HL-60/S4 (cell line): ENCODE measurements at regions not wholly inside any gene's neighbourhood (a gene's known extent, or its start where the extent isn't known, plus 50 kb on each side); places are given as distances from the start of the nearest gene placed in this dataset.

ENCODE experiments used
- in situ Hi-C: fragments of 300-500 bp; cut with MboI; formaldehyde crosslinking; loops from 2 replicates; pipeline ENCODE4 v1.14.3; 2022; ENCODE audit warnings: low sequenced_read_pairs

DNA sequence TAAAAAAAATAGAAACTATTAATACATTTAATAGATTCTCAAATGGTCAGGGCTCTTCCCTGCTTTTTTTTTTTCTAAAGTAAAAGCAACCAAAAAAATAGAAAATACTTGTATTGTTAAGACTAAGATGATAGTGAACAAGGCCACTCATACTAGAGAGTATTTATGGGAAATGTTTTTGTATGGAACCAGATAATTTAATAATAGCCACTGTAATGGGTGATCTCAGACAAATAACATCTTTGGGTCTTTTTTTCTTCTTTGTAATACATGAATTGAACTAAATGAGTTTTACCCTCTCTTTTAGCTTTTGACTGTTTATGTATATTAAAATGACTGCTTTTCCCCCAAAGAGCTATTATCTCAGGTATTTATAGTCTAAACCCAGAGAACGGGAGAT is 92.1 kb upstream of the ELOVL6 start:
- in situ Hi-C loops = no loop called here

DNA sequence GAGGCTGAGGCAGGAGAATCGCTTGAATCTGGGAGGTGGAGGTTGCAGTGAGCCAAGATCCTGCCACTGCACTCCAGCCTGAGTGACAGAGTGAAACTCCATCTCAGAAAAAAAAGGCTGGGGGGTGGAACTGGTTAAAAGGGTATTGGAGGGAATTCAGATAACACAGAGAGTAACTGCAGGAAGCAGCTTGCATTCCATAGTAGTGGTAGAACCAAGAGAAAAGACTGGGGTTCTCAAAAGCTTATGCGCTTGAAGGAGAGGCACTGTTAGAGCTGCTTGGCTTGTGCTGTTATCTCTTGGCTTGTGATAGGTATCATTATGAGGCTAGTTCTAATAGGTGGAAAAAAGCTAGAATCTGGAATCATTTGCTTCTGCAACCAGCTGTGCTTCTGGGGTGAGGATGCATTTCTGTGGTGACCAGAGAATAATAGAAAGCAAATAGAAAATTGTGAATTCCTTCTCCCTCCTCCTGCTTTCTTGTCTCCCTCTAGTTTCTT is 91.2 kb upstream of the ELOVL6 start:
- in situ Hi-C loops = no loop called here

DNA sequence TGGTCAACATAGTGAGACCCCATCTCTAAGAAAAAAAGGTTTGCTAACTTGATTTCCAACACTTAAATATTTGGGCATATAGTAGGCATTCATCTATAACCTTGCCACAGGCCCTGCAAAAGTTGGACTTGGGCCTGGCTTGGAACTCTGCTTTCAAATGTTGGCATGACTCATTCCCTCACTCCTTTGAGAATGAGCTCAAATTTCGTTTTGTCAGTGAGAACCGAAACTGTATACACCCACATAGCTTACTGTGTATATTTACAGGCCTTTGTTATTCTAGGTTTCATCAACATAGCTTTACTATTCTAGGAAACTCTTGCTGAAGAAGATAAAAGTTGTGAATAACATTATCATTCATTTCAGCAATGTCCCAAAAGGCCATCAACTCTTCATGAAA is 88.7 kb upstream of the ELOVL6 start:
- in situ Hi-C loops = no loop called here

DNA sequence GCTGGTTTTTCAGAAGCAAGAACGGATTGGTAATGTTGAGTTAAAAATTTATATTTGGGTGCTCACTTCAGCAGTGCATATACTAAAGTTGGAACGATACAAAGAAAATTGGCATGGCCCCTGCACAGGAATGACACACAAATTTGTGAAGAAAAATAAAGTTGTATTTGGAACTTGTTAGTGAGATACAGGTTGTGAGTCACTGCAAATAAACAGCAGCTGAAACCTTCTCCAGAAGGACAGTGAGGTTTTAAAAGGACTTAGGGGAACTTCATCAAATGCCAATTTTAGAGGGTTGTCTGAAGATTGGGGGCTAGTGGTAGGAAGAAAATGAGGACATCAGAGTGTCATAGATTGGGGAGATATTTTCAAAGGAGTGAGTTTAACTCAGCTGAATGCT is 79.7 kb upstream of the ELOVL6 start:
- in situ Hi-C loops = no loop called here

DNA sequence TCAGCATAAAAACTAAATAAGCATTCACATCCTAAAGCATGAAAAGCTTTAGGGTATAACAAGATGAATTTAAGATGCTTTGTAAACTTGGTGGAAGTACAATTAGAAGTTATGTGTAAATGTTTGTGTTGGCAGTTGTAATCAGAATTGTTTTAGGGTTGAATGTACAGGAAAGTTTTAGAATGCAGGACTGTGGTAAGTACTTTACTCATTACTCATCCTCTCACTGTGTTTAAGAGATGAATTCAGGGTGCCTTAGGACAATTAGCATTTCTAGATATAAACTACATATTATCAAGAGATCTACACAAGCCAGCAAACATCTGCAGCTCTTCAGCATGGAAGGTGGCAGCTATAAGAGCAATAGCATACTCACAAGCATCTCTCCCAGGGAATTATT is 77.5 kb upstream of the ELOVL6 start:
- in situ Hi-C loops = no loop called here

DNA sequence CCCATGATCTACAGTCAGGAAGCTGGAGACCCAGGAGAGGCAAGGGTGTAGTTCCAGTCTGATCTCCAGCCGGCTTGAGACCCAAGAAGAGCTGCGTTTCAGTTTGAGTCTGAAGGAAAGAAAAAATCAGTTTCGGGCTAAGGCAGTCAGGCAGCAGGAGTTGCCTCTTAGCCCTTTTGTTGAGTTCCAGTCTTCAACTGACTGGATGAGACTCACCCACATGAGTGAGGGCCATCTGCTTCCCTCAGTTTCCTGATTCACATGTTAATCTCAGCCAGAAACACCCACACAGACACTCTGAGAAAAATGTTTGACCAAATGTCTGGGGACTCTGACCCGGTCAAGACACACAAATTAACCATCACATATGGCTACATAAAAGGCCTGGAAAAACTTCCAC is 73.6 kb upstream of the ELOVL6 start:
- in situ Hi-C loops = no loop called here

DNA sequence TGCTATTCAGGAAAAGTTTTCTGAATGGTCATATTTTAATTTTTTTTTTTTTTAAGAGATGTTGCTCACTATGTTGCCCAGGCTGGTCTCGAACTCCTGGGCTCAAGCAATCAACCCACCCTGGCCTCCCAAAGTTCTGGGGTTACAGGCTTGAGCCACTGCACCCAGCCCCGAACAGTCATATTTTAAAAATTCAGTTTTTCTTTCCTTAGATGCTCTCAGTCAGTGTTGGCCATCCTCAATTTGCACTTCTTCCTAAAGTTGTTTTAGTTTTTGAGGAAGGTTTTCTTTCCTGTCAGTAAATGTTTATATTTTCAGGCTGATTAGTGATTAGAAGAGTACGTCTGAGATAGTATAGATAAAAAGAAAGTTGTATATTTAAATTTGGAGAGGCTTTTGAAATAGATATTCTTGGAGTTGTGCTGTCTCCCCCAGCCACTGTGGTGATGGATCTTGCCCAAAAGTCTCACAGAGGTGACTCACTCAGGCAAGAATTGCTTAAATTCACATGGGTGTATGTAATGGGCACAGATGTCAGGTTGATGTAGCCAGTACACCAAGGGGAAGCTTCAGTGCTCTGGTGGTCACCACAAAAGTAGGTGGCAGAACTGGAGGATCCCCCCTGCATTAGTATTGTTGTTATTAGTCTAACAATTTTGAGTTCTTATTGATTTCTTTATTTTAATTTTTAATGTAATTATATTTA is 72.2 kb upstream of the ELOVL6 start:
- in situ Hi-C loops = no loop called here

DNA sequence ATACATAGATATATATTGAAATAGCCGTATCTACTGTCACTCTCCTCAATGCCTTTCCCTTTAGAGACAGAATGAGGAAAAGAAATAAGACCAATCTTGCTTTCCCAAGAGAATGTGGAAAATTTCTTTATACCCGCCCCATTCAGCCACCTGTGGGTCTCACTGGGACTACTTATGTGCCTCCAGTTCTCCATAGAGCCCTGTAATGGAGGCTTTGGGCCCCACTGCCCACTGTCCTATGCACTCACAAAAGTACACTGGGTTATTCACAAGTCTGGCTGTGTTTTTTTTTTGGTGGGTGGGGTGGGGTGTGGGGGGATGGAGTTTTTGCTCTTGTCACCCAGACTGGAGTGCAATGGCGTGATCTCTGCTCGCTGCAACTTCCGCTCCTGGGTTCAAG is 70.4 kb upstream of the ELOVL6 start:
- in situ Hi-C loops = no loop called here

DNA sequence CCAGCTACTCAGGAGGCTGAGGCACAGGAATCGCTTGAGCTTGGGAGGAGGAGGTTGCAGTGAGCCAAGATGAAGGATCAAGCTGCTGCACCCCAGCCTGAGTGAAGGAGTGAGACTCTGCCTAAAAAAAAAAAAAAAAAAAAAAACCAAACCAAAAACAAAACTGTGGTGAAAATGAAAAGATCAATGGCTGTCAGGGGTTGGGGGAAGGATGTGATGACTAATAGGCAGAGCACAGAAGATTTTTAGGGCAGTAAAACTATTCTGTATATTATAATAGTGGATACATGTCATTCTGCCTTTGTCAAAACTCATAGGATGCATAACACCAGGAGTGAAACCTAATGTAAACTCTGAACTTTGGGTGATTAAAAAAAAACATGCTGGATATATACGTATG is 69.9 kb upstream of the ELOVL6 start:
- in situ Hi-C loops = no loop called here

DNA sequence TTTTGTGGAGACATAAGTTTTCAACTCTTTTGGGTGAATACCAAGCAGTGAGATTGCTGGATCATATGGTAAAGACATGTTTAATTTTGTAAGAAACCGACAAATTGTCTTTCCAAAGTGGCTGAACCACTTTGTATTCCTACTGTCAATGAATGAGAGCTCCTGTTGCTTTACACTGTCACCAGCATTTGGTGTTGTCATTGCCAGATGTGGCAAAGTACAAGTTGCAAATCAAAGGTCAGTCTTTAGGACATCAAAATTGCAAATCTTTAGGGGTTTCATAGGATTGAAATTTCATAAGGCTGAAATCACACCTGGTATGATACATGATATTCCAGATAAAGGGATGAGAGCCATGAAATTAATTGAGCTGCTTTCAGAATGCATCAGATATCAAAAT is 67.7 kb upstream of the ELOVL6 start:
- in situ Hi-C loops = no loop called here

DNA sequence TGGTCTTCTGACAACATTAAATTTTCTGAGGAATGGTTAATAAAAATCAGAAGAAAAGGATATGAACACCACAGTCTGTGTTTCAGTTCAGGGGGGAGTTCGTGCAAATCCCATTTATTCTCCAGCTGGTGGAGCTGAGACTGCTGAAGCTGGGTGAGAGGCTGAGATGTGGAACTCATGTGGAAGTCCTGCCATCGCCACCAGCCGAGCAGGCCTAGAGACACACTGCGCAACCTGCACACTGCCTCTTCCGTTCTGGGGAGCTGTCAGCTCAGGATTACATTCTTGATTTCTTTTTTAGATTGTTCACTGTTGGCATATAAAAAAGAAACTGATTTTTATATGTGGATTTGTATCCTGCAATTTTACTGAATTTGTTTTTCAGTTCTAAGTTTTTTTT is 66.6 kb upstream of the ELOVL6 start:
- in situ Hi-C loops = no loop called here

DNA sequence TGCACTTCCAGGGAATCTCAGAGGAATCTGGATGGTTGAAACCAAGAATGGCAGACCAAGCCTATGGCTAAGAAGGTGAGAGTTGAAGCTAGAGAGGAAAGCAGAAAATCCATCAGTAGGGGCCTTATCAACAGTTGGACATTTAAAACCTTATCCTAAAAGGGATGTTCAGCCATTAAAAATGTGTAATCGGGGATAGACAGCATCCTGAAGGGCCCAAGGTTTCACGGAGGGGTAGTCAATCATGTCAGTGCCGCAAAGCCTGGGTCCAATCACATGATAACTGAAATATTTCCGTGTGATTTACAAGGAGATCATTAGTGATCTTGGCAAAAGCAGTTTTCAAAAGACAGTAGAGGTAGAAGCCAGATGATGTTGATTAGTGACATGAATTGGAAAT is 61.9 kb upstream of the ELOVL6 start:
- in situ Hi-C loops = no loop called here

DNA sequence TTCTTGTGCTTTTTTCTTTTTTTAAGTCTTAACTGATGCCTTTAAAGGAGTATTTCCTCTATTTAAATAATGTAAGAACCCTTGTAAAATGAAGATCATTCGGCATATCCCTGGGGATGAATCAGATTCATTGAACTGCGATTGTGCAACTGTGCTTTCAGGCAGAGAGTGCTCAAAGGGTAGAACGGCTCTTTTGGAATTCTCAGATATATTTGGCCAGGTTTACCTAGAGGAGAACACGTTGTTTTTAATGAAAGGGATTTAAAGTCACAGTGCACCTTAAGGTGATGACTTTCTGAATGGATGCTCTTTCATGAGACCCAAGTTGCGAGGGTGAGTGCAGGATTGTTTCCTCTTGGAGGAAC is 51.6 kb upstream of the ELOVL6 start:
- in situ Hi-C loops = no loop called here

DNA sequence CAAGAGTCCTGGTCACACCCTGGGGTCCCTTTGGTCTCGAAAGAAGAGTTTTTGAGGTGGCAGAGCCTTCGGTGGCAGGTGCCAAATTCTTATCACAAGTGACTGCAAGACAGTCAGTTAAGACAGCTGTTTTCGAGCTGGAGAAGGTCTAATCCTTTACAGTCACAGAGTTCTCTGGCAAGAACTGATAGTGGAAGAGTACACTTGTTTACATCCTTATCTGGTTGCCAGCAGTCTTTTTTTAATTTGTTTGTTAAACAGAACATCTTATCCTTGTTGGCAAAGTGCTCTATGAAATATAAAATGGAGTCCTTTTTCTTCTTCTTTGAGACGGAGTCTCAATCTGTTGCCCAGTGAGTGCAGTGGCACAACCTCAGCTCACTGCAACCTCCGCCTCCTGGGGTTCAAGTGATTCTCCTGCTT is 50.4 kb upstream of the ELOVL6 start:
- in situ Hi-C loops = no loop called here
